ENCODE measurements at regions not wholly inside any gene's neighbourhood (a gene's known extent, or its start where the extent isn't known, plus 50 kb on each side); places are given as distances from the start of the nearest gene placed in this dataset.
"Not testable (repeated sequence)": the region's sequence is repeated elsewhere in the genome, so short reads cannot be mapped to it uniquely, and the experiment has no call there.

DNA sequence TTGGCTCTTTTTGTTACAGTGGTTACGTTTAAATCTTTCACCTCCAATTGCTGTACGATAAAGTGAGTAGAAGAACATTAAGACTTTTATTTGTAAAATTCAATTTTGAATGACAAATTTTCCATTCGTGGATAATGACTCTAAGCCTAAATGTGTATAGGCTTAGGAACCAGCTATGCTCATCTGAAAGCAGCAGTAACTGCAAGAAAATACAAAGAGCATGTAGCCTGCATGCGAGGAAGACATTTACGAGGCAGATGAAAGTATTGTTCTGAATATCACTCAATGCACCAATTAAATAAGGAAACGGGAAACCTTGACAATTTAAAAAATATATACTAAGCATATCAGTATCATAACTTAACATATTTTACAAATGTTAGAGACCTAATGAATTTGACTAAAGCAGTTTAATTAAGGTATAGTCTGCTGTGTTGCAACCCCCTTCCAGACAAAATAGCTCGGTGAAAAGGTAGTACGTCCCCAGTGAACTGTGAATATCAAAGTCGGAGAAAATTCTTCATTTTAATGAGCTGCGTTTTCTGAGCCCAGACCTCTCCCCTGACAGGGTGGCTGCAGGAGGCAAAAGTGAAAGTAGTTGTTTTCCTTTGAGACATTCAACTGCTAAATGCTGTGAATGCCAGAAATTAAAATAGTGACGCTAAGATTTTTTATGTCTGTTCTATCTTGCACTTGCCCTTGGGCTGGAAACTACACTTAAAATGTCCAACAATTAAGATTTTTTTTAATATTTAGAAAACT lies 1236.5 kb upstream of the TENM3 start:
- DNase-seq (ENCODE audit: low read depth in 3 of 3, low spot score in 1 of 3): no peak

DNA sequence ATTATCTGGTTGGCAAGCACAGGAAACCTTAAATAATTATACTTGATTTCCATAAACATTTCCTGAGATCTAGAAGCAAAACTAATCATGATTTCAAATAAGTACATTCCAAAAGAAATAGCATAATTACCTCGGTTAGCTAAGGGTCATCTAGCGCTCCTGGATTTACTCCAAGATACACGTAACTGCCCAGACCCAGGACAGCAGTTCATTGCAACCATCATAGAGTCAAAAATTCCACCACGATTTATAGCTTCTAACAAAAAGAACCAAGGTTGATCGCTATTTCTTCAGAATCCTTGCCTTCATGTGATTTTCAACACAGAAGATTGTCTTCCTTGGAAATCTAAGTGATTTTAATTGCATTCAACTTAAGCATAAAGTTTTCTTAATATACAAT lies 1235.5 kb upstream of the TENM3 start:
- no peak for DNase-seq (ENCODE audit: low read depth in 3 of 3, low spot score in 1 of 3)

DNA sequence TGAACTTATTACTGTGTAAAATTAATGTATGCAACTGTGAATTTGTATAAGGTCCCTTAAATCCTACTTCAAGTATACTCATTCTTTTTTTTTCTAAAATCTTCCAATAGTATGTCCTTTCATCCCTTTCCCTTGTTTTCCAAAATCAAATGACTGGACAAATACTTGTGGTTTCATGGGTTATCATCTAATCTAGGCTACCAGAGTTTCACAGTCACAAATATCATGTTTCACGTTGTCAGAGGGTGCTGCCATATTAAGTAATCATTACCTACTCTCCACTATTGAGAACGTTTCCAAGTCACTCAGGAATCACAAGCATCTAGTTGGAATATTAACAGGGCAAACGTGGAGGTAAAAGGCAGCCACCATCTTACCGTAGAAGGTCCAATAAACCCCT lies 1235.0 kb upstream of the TENM3 start:
- DNase-seq (ENCODE audit: low read depth in 3 of 3, low spot score in 1 of 3): no peak

DNA sequence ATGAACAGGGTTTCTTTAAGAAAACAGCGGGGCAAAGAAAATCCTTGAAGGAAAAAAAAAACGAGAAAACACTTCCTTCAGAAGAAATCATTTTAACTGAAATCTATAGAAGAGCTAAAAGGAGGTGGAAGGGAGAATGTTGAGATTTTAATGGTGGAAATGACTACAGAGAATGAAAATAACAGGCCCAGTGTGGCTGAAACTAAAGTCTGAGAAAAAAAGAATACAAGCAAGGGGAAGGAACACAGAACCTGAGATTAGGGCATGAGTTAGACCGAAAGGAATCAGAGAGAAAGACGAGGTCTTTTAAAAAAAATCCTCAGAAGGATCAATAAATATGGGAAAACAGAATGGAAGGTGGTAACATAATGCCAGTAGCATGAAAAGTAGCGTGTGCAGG lies 1230.0 kb upstream of the TENM3 start:
- no peak for DNase-seq (ENCODE audit: low read depth in 3 of 3, low spot score in 1 of 3)

GRCh38 chr4:181017038-181017437 lies 1226.2 kb upstream of the TENM3 start:
- no peak for DNase-seq (ENCODE audit: low read depth in 3 of 3, low spot score in 1 of 3)

- DNase-seq (ENCODE audit: low read depth in 3 of 3, low spot score in 1 of 3): no peak
Observed at GRCh38 chr4:181018472-181018871, 1224.7 kb upstream of the TENM3 start.

DNA sequence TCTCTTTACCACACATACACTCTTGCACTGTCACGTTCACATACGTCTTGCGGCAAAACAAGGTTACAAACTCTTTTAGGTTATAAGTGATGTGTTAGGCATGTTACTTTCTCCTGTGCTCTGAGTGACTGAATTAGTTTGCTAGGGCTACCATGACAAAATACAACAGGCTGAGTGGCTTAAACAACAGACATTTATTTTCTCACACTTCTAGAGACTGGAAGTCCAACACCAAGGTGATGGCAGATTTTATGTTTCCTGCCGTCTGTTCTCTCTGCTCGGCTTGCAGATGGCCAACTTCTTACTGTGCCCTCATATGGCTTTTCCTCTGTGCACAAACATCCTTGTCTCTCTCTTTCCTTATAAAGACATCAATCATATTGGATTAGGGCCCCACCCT lies 1224.3 kb upstream of the TENM3 start:
- DNase-seq (ENCODE audit: low read depth in 3 of 3, low spot score in 1 of 3): no peak

GRCh38 chr4:181020456-181020855 lies 1222.7 kb upstream of the TENM3 start:
- DNase-seq (ENCODE audit: low read depth in 3 of 3, low spot score in 1 of 3): no peak

GRCh38 chr4:181021213-181021612 lies 1222.0 kb upstream of the TENM3 start:
- no peak for DNase-seq (ENCODE audit: low read depth in 3 of 3, low spot score in 1 of 3)

- not testable (repeated sequence) for DNase-seq (ENCODE audit: low read depth in 3 of 3, low spot score in 1 of 3)
Observed at GRCh38 chr4:181030135-181030921, 1212.9 kb upstream of the TENM3 start.

GRCh38 chr4:181030961-181031360 lies 1212.2 kb upstream of the TENM3 start:
- DNase-seq (ENCODE audit: low read depth in 3 of 3, low spot score in 1 of 3): no peak

DNA sequence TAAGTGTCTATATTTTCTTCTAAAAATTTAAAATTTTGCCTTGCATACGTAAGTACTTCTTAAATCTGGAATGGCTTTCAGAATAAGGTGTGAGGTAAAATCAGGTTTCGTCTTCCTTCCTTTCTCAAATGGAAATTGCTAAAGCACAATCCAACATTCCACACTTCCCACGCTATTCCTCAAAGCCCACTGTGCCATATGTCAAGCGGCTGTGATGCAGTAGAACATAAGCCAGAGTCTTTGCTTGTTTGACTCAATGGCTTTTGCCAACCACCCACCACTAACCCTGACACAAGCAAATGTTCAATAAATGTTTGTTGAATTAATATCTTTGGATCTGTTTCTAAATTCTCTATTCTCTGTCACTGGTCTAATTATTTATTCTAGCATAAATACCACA lies 1199.7 kb upstream of the TENM3 start:
- DNase-seq (ENCODE audit: low read depth in 3 of 3, low spot score in 1 of 3): no peak

GRCh38 chr4:181046809-181047208 lies 1196.4 kb upstream of the TENM3 start:
- DNase-seq (ENCODE audit: low read depth in 3 of 3, low spot score in 1 of 3): no peak

DNA sequence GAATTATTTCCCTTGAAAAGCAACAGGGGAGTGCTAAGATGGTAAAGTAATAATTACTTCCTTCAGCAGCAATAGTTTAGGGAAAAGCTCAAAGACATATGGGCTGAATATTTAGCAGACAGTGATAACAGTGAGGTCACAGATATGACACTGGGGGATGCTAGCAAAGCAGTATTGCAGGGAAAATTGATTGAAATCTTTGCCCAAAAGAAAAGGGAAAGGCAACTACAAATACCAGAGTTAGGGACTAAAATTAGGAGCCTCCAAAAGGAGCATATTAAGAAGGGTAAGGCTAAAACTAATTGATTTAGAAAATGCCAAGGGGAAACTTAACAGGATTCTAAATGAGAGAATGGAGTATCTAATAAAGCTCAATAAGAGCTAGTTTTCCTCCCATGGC lies 1191.3 kb upstream of the TENM3 start:
- no peak for DNase-seq (ENCODE audit: low read depth in 3 of 3, low spot score in 1 of 3)

DNA sequence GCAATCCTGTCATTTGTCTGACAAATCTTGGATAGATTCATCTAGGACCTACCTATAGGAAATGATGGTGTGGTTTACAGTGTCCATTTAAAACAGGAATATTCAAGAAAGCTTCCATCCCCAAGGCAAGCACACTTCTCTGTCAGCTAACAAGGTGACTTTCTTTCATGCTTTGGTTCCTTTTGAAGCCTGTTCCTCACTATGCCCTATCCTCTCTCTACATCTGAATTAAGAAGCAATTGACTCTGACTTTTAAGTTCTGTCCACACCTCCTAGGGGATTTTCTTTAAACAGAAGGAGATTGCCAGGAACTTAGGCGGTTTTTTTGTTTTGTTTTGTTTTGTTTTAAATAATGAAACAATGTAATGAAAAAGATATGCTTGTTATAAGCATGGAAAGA lies 1181.4 kb upstream of the TENM3 start:
- no peak for DNase-seq (ENCODE audit: low read depth in 3 of 3, low spot score in 1 of 3)

DNA sequence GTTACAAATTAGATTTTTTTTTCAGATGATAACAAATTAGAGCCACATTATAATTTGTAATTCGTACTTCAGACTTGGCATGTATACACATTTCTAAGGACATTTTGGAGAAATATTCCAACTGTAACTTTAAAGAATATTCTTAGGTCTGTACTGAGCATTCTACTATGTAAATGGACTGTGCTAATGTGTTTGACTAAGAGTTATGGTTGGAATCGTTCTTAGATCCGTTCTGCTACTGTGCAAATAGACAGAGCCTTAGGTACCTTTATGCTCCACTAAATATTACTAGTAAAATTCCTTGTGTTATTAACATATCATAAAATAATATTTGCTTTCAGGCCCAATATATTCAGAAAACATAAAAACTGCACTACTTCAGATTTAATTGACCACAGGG lies 1180.0 kb upstream of the TENM3 start:
- no peak for DNase-seq (ENCODE audit: low read depth in 3 of 3, low spot score in 1 of 3)

DNA sequence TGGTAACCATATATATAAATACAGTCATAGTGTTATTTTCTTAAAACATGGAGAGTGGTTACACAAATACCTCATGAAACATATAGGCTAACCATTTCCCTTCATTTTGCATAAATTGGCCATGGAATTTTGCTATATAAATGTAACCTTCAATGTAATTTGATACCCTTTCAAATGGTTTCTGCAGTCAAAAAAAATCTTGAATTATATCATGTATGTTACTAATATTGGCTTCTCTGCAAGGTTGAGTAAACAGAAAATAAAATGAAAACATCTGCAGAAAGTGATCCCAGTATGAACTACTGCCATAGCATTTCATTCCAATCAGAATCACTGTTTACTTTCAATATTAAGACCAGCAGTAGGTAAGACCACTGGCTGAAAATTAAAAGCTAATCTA lies 1165.9 kb upstream of the TENM3 start:
- DNase-seq (ENCODE audit: low read depth in 3 of 3, low spot score in 1 of 3): no peak

DNA sequence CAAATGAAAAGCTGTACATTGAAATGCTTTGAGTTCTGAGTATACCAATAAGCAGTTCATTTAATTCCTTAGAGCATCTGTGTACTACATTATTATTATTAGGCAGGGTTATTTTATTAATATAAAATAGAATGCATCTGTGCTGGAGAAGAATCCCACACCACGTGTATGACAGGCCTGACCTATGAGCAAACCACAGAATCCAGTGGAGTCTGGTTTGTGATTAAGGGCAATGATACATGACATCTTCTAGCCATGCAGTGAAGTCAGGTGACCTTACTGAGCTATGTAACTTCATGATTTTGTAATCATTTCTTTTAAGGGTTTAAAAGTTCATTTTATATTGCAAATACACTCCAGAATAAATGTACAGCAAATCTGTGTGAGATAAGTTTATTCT lies 1165.0 kb upstream of the TENM3 start:
- no peak for DNase-seq (ENCODE audit: low read depth in 3 of 3, low spot score in 1 of 3)

- no peak for DNase-seq (ENCODE audit: low read depth in 3 of 3, low spot score in 1 of 3)
Observed at GRCh38 chr4:181083757-181084361, 1159.3 kb upstream of the TENM3 start.

DNA sequence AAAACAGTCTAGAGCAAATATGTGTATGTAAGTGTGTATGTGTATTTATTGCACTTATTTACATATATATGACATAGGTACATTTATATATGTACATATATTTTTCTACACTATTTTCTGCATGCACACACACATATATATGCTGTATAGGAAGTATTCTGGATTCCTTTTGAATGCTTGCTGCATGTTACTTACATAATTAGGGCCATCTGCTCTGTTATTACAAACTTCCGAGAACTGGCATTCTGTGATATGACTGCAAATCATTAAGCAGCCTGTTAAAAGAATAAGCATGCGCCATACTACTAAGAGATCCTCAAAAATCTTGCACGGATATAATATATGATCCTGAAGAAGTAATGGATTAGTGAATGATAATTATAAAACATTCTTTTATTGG lies 1157.6 kb upstream of the TENM3 start:
- no peak for DNase-seq (ENCODE audit: low read depth in 3 of 3, low spot score in 1 of 3)

DNA sequence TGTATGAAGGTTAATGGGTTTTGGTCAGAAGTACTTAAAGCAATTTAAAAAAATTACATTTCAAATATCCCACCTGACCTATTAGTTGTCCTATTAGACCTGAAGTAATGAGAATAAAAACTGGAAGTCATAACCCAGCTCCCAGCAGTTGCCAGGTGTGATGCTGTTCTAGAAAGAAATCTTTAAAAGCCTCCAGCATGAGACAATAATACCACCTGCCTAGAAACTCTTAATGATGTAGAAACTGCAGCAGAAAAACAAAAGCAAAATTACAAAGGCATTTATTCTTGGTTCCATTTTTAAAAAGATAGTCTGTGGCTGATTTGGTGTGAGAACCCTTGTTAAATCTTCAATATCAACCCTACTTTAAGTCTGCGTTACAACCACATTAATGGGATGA lies 1137.7 kb upstream of the TENM3 start:
- DNase-seq (ENCODE audit: low read depth in 3 of 3, low spot score in 1 of 3): no peak

DNA sequence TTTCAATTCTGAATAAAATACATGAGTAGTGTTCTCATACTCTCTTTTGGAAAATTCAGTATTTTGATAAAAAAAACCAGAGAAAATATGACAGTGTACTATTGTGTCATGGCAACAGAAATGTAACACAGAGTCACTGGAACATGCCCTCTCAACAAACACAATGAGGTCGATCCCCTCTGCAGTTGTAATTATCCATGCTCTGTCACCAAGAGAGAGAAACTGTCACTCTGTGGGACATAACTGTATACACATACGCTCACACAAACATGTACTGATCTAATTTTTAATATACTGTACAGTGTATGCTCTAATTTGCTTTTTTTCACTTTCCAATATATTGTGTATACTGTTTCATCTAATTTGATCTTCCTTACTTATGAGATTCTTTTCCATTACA lies 1136.8 kb upstream of the TENM3 start:
- no peak for DNase-seq (ENCODE audit: low read depth in 3 of 3, low spot score in 1 of 3)
